ENCODE measurements at regions not wholly inside any gene's neighbourhood (a gene's known extent, or its start where the extent isn't known, plus 50 kb on each side); places are given as distances from the start of the nearest gene placed in this dataset.

DNA sequence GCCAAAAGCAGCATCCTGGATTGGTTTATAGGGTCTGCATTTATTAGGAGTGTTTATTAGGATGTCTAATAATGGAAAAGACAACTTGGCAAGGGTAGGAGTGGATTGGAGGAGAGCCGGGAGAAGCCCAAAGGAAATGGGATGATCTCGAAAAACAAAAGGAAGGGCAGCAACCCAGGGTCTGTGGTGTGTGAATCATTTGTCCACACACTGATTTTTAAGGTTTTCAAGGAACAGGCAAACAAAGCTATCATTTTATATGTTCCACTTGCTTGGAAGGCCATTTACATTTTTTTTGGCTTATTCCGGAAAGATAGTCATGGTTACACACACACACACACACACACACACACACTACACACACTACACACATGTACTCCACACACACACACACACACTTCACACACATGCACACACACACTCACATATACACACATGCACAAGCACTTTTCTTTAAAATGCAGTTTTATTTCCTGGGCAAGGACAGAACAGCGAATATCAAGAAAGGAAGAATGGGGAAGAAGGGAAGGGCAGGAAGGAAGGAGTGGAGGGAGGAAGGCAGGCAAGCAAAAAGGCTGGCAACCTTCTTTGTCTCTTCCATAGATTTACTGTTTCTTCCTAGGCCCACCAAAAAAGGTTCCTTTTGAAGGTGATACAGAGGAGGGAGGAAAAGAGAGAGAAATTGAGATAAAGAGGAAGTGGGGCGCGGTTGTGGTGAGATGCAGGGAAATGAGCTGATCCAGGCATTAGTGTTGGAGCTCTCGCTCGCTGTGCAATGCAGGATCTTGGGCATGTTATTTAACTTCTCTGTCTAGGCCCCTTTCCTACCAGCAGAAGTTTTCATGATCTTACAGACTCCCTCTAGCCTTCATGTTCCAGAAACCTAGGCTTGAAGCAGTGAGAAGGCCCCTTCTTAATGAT, 88.6 kb upstream of the MAML3 start:
- TF ChIP-seq EZH2 (IDR thresholded peaks at IDR 0.05) (no peak), FOXP2 (optimal IDR thresholded peaks at IDR 0.05; ENCODE audit: control extremely low read depth, extremely low read length, insufficient read depth) (no peak), POLR2AphosphoS5 (IDR thresholded peaks at IDR 0.05; ENCODE audit: borderline replicate concordance, low read depth, low read length) (no peak)

Measured in SK-N-MC (cell line).